GM08714 (cell line): ENCODE measurements at regions not wholly inside any gene's neighbourhood (a gene's known extent, or its start where the extent isn't known, plus 50 kb on each side); places are given as distances from the start of the nearest gene placed in this dataset.

ENCODE experiments used
- H3K4me3 ChIP-seq: fragments of 200-500 bp; sonication (Bioruptor generic); 2 replicates; pipeline ENCODE4 v1.5.1; 2014; ENCODE audit warnings: mild to moderate bottlenecking, low read length, inconsistent platforms
- ZNF274 ChIP-seq: IDR thresholded peaks from 2 replicates; pipeline ENCODE4 v1.6.1; 2012; ENCODE audit warnings: mild to moderate bottlenecking, low read depth, low read length

- TF ChIP-seq ZNF274, result no peak
- no peak overlapping the region for H3K4me3 ChIP-seq
These were observed 54.3 kb upstream of the CNTNAP4 start for GRCh38 chr16:76222853-76223252.

- no peak for TF ChIP-seq ZNF274
- no peak overlapping the region for H3K4me3 ChIP-seq
These were observed 51.2 kb upstream of the CNTNAP4 start for GRCh38 chr16:76226011-76226410.

GRCh38 chr16:76226481-76226880 is 50.7 kb upstream of the CNTNAP4 start:
- TF ChIP-seq ZNF274, result no peak
- H3K4me3 ChIP-seq, result no peak overlapping the region
